Tibial artery (tissue), 4 donors: ENCODE measurements at regions not wholly inside any gene's neighbourhood (a gene's known extent, or its start where the extent isn't known, plus 50 kb on each side); places are given as distances from the start of the nearest gene placed in this dataset.

Experiments used
- DNase-seq, 2 donors: peaks; one replicate each; pipeline ENCODE4 v3.0.0-alpha.2; 2019
- H3K27ac ChIP-seq, 2 donors: fragments of 200-600 bp; sonication (generic) in 1 of 2; 1 replicate in 1 of 2; 2 replicates in 1 of 2; pipeline ENCODE4 v1.5.1; 2018 to 2019; ENCODE audit warnings: mild to moderate bottlenecking in 1 of 2
- H3K27me3 ChIP-seq, 2 donors: fragments of 200-600 bp; sonication (generic) in 1 of 2; one replicate each; pipeline versions ENCODE4 v1.5.1 to v1.6.0; 2016 to 2019
- H3K36me3 ChIP-seq, 3 donors: fragments of 200-600 bp; sonication (generic) in 2 of 3; one replicate each; pipeline ENCODE4 v1.5.1; 2016 to 2019; ENCODE audit warnings: mild to moderate bottlenecking in 2 of 3
- H3K4me1 ChIP-seq, 4 donors: fragments of 200-600 bp; sonication (generic) in 2 of 4; 1 replicate in 3 of 4; 2 replicates in 1 of 4; pipeline ENCODE4 v1.5.1; 2016 to 2019
- H3K4me3 ChIP-seq, 2 donors: fragments of 200-600 bp; sonication (generic) in 1 of 2; 1 replicate in 1 of 2; 2 replicates in 1 of 2; pipeline ENCODE4 v1.5.1; 2018 to 2019; ENCODE audit warnings: mild to moderate bottlenecking in 2 of 2
- H3K9me3 ChIP-seq, 3 donors: fragments of 200-600 bp; sonication (generic) in 1 of 3; one replicate each; pipeline ENCODE4 v1.5.1; 2016 to 2019
- CTCF ChIP-seq, 2 experiments: fragments of 200-600 bp in 1 of 2; fragments of 450-650 bp in 1 of 2; IDR thresholded peaks; one replicate each; pipeline ENCODE4 v1.5.1; 2017 to 2019; ENCODE audit warnings: antibody characterized with exemption in 2 of 2, mild to moderate bottlenecking in 1 of 2, moderate library complexity in 1 of 2
- intact Hi-C: fragments of 100-400 bp; cut with DNase I; formaldehyde crosslinking; loops from one replicate; pipeline ENCODE4 v1.15.0; 2023; ENCODE audit warnings: low total_unique reads

GRCh38 chr20:20967564-20968184, 138.5 kb downstream of the LINC00237 start:
- Histone ChIP-seq H3K9me3 (no peaks in the 10 kb centered on the region), H3K4me1 (no peaks in the 10 kb centered on the region), H3K4me3 (no peak overlapping the region), H3K27ac (no peak overlapping the region), H3K36me3 (no peaks in the 10 kb centered on the region), H3K27me3 (no peaks in the 10 kb centered on the region)
- TF ChIP-seq CTCF (IDR thresholded peaks at IDR 0.05), result no peak
- intact Hi-C loops, result no loop called here
- DNase-seq, result no peak

GRCh38 chr20:20966171-20966570, 140.0 kb downstream of the LINC00237 start:
- TF ChIP-seq CTCF (IDR thresholded peaks at IDR 0.05), result no peak
- intact Hi-C loops, result no loop called here
- H3K27me3 ChIP-seq, result no peaks in the 10 kb centered on the region
- DNase-seq, result no peak
- H3K4me3 ChIP-seq, result no peak overlapping the region
- H3K9me3 ChIP-seq, result no peaks in the 10 kb centered on the region
- H3K27ac ChIP-seq, result no peak overlapping the region
- no peaks in the 10 kb centered on the region for H3K36me3 ChIP-seq
- H3K4me1 ChIP-seq, result no peaks in the 10 kb centered on the region

GRCh38 chr20:20959031-20959755, 147.0 kb downstream of the LINC00237 start:
- no peaks in the 10 kb centered on the region for H3K4me1 ChIP-seq
- no peaks in the 10 kb centered on the region for H3K9me3 ChIP-seq
- no peak overlapping the region for H3K4me3 ChIP-seq
- no peaks in the 10 kb centered on the region for H3K36me3 ChIP-seq
- DNase-seq, result no peak
- no peak overlapping the region for H3K27ac ChIP-seq
- TF ChIP-seq CTCF (IDR thresholded peaks at IDR 0.05), result no peak
- H3K27me3 ChIP-seq, result peaks cover 0 to 3% of the 10 kb centered on the region in 2 donors
- intact Hi-C loops, result loop anchor here (10.0 kb wide), 1 partner anchor 54 kb away; no protein-coding TSS in a partner anchor

GRCh38 chr20:20956513-20956931, 149.6 kb downstream of the LINC00237 start:
- H3K36me3 ChIP-seq, result no peaks in the 10 kb centered on the region
- H3K27ac ChIP-seq, result no peak overlapping the region
- intact Hi-C loops, result loop anchor here (10.0 kb wide), 1 partner anchor 52 kb away; no protein-coding TSS in a partner anchor
- DNase-seq, result no peak
- peaks cover 0 to 3% of the 10 kb centered on the region in 2 donors for H3K27me3 ChIP-seq
- TF ChIP-seq CTCF (IDR thresholded peaks at IDR 0.05), result no peak
- no peak overlapping the region for H3K4me3 ChIP-seq
- no peaks in the 10 kb centered on the region for H3K4me1 ChIP-seq
- no peaks in the 10 kb centered on the region for H3K9me3 ChIP-seq

GRCh38 chr20:20955892-20956291, 150.3 kb downstream of the LINC00237 start:
- intact Hi-C loops, result loop anchor here (10.0 kb wide), 1 partner anchor 51 kb away; no protein-coding TSS in a partner anchor
- Histone ChIP-seq H3K4me1 (no peaks in the 10 kb centered on the region), H3K36me3 (no peaks in the 10 kb centered on the region), H3K4me3 (no peak overlapping the region), H3K27ac (no peak overlapping the region), H3K27me3 (peaks cover 0 to 3% of the 10 kb centered on the region in 2 donors), H3K9me3 (no peaks in the 10 kb centered on the region)
- DNase-seq, result no peak
- no peak for TF ChIP-seq CTCF (IDR thresholded peaks at IDR 0.05)
